Activated CD4-positive, CD25-positive, alpha-beta regulatory T cell treated with anti-CD3 and anti-CD28 coated beads, Interleukin-2, amount 50 U/mL, for 16 hours (primary cell): ENCODE measurements at regions not wholly inside any gene's neighbourhood (a gene's known extent, or its start where the extent isn't known, plus 50 kb on each side); places are given as distances from the start of the nearest gene placed in this dataset.

Experiments
- DNase-seq: peaks from one replicate; pipeline ENCODE4 v3.0.0-alpha.2; 2020; ENCODE audit warnings: low read depth, low spot score

GRCh38 chr10:1824928-1825327 lies 87.6 kb upstream of the ADARB2 start:
- DNase-seq = no peak

GRCh38 chr10:1814556-1814955 lies 77.2 kb upstream of the ADARB2 start:
- no peak for DNase-seq

DNA sequence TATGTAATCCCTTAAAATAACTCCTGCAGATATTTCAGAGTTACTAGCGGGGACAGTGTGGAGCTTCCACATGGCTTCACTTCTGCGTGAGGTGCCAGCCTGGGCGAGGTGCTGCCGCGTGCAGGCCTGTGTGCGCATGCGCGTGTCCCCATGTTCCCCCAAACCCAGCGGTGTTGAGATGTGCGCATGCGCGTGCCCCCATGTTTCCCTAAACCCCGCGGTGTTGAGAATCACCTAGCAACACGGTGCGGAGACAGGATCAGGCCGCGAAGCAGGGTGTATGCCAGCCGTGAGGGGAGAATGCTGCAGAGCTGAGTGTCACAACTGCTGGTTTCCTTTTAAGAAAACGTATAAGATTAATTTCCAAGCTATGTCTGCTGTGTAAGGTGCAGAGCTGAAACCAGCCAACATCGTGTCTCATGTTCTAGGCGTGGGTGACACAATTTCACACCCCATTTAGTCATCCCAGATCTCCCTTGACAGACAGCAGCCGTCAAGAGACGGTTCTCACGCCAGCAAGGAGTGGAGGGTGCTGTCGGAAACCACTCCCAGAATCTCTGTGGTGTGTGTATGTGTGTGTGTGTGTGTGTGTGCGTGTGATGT lies 71.9 kb upstream of the ADARB2 start:
- no peak for DNase-seq

- DNase-seq = no peak
These were observed 70.6 kb upstream of the ADARB2 start for GRCh38 chr10:1807924-1808323.

- DNase-seq = no peak
These were observed 69.9 kb upstream of the ADARB2 start for GRCh38 chr10:1807196-1807595.

- no peak for DNase-seq
These were observed 65.1 kb upstream of the ADARB2 start for GRCh38 chr10:1802413-1802812.

GRCh38 chr10:1788401-1788800 lies 51.1 kb upstream of the ADARB2 start:
- no peak for DNase-seq
